ENCODE measurements at regions not wholly inside any gene's neighbourhood (a gene's known extent, or its start where the extent isn't known, plus 50 kb on each side); places are given as distances from the start of the nearest gene placed in this dataset.

GRCh38 chr7:32412471-32412870, 77.7 kb downstream of the LSM5 start:
- ChIA-PET RAD21 (ENCODE audit: unreplicated experiment) (interaction anchor here (0.6 kb wide), 1 partner anchor 1671 kb away, joined by 6 read pairs; no protein-coding TSS in a partner anchor), CTCF (no interaction called here), POLR2A (no interaction called here), SMC1A (ENCODE audit: uncharacterized antibody, unreplicated experiment) (interaction anchor here (0.7 kb wide), 1 partner anchor 139 kb away, joined by 3 read pairs; no protein-coding TSS in a partner anchor)
- no peak overlapping the region for H3K27ac ChIP-seq (ENCODE audit: control insufficient read depth, insufficient read depth)
- H3K4me2 ChIP-seq (ENCODE audit: control insufficient read depth, insufficient read depth), result no peak overlapping the region
- intact Hi-C loops (cut with micrococcal nuclease; ENCODE audit: unreplicated experiment) (no loop called here), in situ Hi-C loops (cut with MboI) (no loop called here)
- no peak overlapping the region for H2AFZ ChIP-seq (ENCODE audit: control insufficient read depth, low read depth, low read length)
- no peaks in the 10 kb centered on the region for H4K20me1 ChIP-seq (ENCODE audit: control insufficient read depth, insufficient read depth)
- H3K4me1 ChIP-seq (ENCODE audit: control insufficient read depth, insufficient read depth, low read length), result no peaks in the 10 kb centered on the region
- no peaks in the 10 kb centered on the region for H3K36me3 ChIP-seq (ENCODE audit: control insufficient read depth in 2 of 2, insufficient read depth in 2 of 2, low read length in 1 of 2)
- no peak for FAIRE-seq
- no peak for ATAC-seq
- BruUV-seq (replicated peaks), result no TSS peak
- no peak for TF ChIP-seq NFXL1 (IDR thresholded peaks at IDR 0.05; ENCODE audit: borderline replicate concordance)
- TF ChIP-seq RBBP5 (conservative IDR thresholded peaks at IDR 0.05), result no peak
- no peak for TF ChIP-seq ESRRA (IDR thresholded peaks at IDR 0.05; ENCODE audit: low read length)
- TF ChIP-seq SMAD1 (IDR thresholded peaks at IDR 0.05; ENCODE audit: low read depth, partially characterized antibody), result no peak
- H3K9ac ChIP-seq (ENCODE audit: control insufficient read depth, insufficient read depth, low read length), result no peak overlapping the region
- no peak overlapping the region for H3K4me3 ChIP-seq
- DNase-seq (ENCODE audit: low read depth, low spot score), result no peak
- no peaks in the 10 kb centered on the region for H3K9me3 ChIP-seq (replicated peaks; ENCODE audit: control insufficient read depth, insufficient read depth, low read length)
- WGBS (ENCODE audit: insufficient coverage, insufficient replicate concordance, low lambda C conversion rate, missing lambda C conversion rate), result 4% methylated on average over 4 of the region's 4 CpGs
- no peaks in the 10 kb centered on the region for H3K79me2 ChIP-seq (ENCODE audit: control insufficient read depth, insufficient read depth, low read length)
- no peaks in the 10 kb centered on the region for H3K27me3 ChIP-seq (replicated peaks in 1 of 2; ENCODE audit: control insufficient read depth in 2 of 2, insufficient read depth in 2 of 2, low read length in 1 of 2)

GRCh38 chr7:32410545-32410944, 79.6 kb downstream of the LSM5 start:
- no peak for ATAC-seq
- no peak for TF ChIP-seq POLR2A (IDR thresholded peaks at IDR 0.05; ENCODE audit: low read depth, low read length)
- TF ChIP-seq CREM (IDR thresholded peaks at IDR 0.05; ENCODE audit: low read depth), result no peak
- no peak for TF ChIP-seq TCF3 (IDR thresholded peaks at IDR 0.05; ENCODE audit: borderline replicate concordance, insufficient read depth, low read depth, low read length)
- TF ChIP-seq ESRRA (IDR thresholded peaks at IDR 0.05; ENCODE audit: low read length), result no peak
- TF ChIP-seq TBL1XR1 (IDR thresholded peaks at IDR 0.05; ENCODE audit: low read depth, low read length), result no peak
- TF ChIP-seq KLF5 (IDR thresholded peaks at IDR 0.05; ENCODE audit: partially characterized antibody), result no peak
- TF ChIP-seq MTA3 (IDR thresholded peaks at IDR 0.05; ENCODE audit: borderline replicate concordance, low read length), result no peak
- TF ChIP-seq STAT3 (IDR thresholded peaks at IDR 0.05; ENCODE audit: low read depth, low read length), result no peak
- TF ChIP-seq PKNOX1 (IDR thresholded peaks at IDR 0.05), result no peak
- no peak for TF ChIP-seq SREBF2 (IDR thresholded peaks at IDR 0.05; ENCODE audit: low read length)
- TF ChIP-seq IKZF1 (conservative IDR thresholded peaks at IDR 0.05), result no peak
- no peak for TF ChIP-seq ZNF217 (IDR thresholded peaks at IDR 0.05)

More at GRCh38 chr7:32410545-32410944, 79.6 kb downstream of the LSM5 start:
- Histone ChIP-seq H3K9me3 (replicated peaks; ENCODE audit: control insufficient read depth, insufficient read depth, low read length) (no peaks in the 10 kb centered on the region), H3K27ac (ENCODE audit: control insufficient read depth, insufficient read depth) (no peak overlapping the region), H3K9ac (ENCODE audit: control insufficient read depth, insufficient read depth, low read length) (no peak overlapping the region), H3K79me2 (ENCODE audit: control insufficient read depth, insufficient read depth, low read length) (no peaks in the 10 kb centered on the region), H2AFZ (ENCODE audit: control insufficient read depth, low read depth, low read length) (no peak overlapping the region), H3K4me3 (no peak overlapping the region), H3K4me1 (ENCODE audit: control insufficient read depth, insufficient read depth, low read length) (no peaks in the 10 kb centered on the region), H3K4me2 (ENCODE audit: control insufficient read depth, insufficient read depth) (no peak overlapping the region), H4K20me1 (ENCODE audit: control insufficient read depth, insufficient read depth) (no peaks in the 10 kb centered on the region), H3K36me3 (ENCODE audit: control insufficient read depth in 2 of 2, insufficient read depth in 2 of 2, low read length in 1 of 2) (no peaks in the 10 kb centered on the region), H3K27me3 (replicated peaks in 1 of 2; ENCODE audit: control insufficient read depth in 2 of 2, insufficient read depth in 2 of 2, low read length in 1 of 2) (no peaks in the 10 kb centered on the region)
- FAIRE-seq, result no peak
- RAD21 ChIA-PET (ENCODE audit: unreplicated experiment), result no interaction called here
- BruUV-seq (replicated peaks), result no TSS peak
- WGBS (ENCODE audit: insufficient coverage, insufficient replicate concordance, low lambda C conversion rate, missing lambda C conversion rate), result 56% methylated on average over 2 of the region's 2 CpGs
- CTCF ChIA-PET, result no interaction called here
- POLR2A ChIA-PET, result no interaction called here
- no peak for DNase-seq (ENCODE audit: low read depth, low spot score)
- in situ Hi-C loops (cut with MboI) (no loop called here), intact Hi-C loops (cut with micrococcal nuclease; ENCODE audit: unreplicated experiment) (no loop called here)
- SMC1A ChIA-PET (ENCODE audit: uncharacterized antibody, unreplicated experiment), result interaction anchor here (2.1 kb wide), 1 partner anchor 14 kb away, joined by 11 read pairs; no protein-coding TSS in a partner anchor
